ENCODE measurements at regions not wholly inside any gene's neighbourhood (a gene's known extent, or its start where the extent isn't known, plus 50 kb on each side); places are given as distances from the start of the nearest gene placed in this dataset.
"Not testable (repeated sequence)": the region's sequence is repeated elsewhere in the genome, so short reads cannot be mapped to it uniquely, and the experiment has no call there.

- no peak for DNase-seq
These were observed 81.4 kb downstream of the C9orf152 start for GRCh38 chr9:110126499-110126941.

- no peak for DNase-seq
These were observed 80.7 kb downstream of the C9orf152 start for GRCh38 chr9:110126986-110127864.

- DNase-seq, result no peak
These were observed 79.2 kb downstream of the C9orf152 start for GRCh38 chr9:110128664-110129329.

- DNase-seq, result no peak
These were observed 78.5 kb downstream of the C9orf152 start for GRCh38 chr9:110129425-110129824.

GRCh38 chr9:110130211-110130610 lies 77.7 kb downstream of the C9orf152 start:
- no peak for DNase-seq

GRCh38 chr9:110130791-110131416 lies 77.1 kb downstream of the C9orf152 start:
- DNase-seq, result no peak

GRCh38 chr9:110131499-110131898 lies 76.5 kb downstream of the C9orf152 start:
- no peak for DNase-seq

GRCh38 chr9:110132531-110132930 lies 75.4 kb downstream of the C9orf152 start:
- not testable (repeated sequence) for DNase-seq

- DNase-seq, result no peak
These were observed 74.9 kb downstream of the C9orf152 start for GRCh38 chr9:110133059-110133458.

GRCh38 chr9:110133608-110134210 lies 74.2 kb downstream of the C9orf152 start:
- DNase-seq, result no peak

GRCh38 chr9:110135846-110136245 lies 72.1 kb downstream of the C9orf152 start:
- DNase-seq, result peak in 2 of 3 donors; percentile 52 to 68

GRCh38 chr9:110136802-110137201 lies 71.2 kb downstream of the C9orf152 start:
- no peak for DNase-seq

- DNase-seq, result no peak
These were observed 67.7 kb downstream of the C9orf152 start for GRCh38 chr9:110140276-110140675.

- peak; percentile 47 to 68 (median 50) for DNase-seq
These were observed 66.6 kb downstream of the C9orf152 start for GRCh38 chr9:110141227-110141793.

- no peak for DNase-seq
These were observed 65.7 kb downstream of the C9orf152 start for GRCh38 chr9:110142253-110142652.

GRCh38 chr9:110142868-110143481 lies 65.0 kb downstream of the C9orf152 start:
- DNase-seq, result peak in 2 of 3 donors; percentile 25 to 49

GRCh38 chr9:110143485-110143884 lies 64.5 kb downstream of the C9orf152 start:
- DNase-seq, result no peak

GRCh38 chr9:110143950-110144545 lies 63.9 kb downstream of the C9orf152 start:
- DNase-seq, result peak; percentile 59 to 65 (median 64)

- no peak for DNase-seq
These were observed 61.6 kb downstream of the C9orf152 start for GRCh38 chr9:110146373-110146772.

GRCh38 chr9:110148384-110148783 lies 59.6 kb downstream of the C9orf152 start:
- DNase-seq, result peak; percentile 77 to 87 (median 79)

GRCh38 chr9:110148891-110149290 lies 59.1 kb downstream of the C9orf152 start:
- DNase-seq, result no peak

Measured in suppressor macrophage treated with lipopolysaccharide for 1 hour (primary cell).